GM19035 (cell line): ENCODE measurements at regions not wholly inside any gene's neighbourhood (a gene's known extent, or its start where the extent isn't known, plus 50 kb on each side); places are given as distances from the start of the nearest gene placed in this dataset.

Experiments
- ATAC-seq: cut with Tn5 transposase; IDR thresholded peaks from one replicate; pipeline ENCODE4 v1.9.1; 2021; ENCODE audit not compliant: unreplicated experiment

- no peak for ATAC-seq
These were observed 471.3 kb upstream of the GOT2 start for GRCh38 chr16:59205403-59205802.

GRCh38 chr16:59204589-59204988 lies 470.5 kb upstream of the GOT2 start:
- no peak for ATAC-seq

GRCh38 chr16:59202233-59202862 lies 468.2 kb upstream of the GOT2 start:
- ATAC-seq: no peak

- ATAC-seq: no peak
These were observed 467.7 kb upstream of the GOT2 start for GRCh38 chr16:59201821-59202220.

GRCh38 chr16:59201160-59201559 lies 467.0 kb upstream of the GOT2 start:
- ATAC-seq: no peak

- ATAC-seq: no peak
These were observed 464.4 kb upstream of the GOT2 start for GRCh38 chr16:59198487-59198886.

GRCh38 chr16:59195242-59195641 lies 461.1 kb upstream of the GOT2 start:
- ATAC-seq: no peak

- no peak for ATAC-seq
These were observed 459.5 kb upstream of the GOT2 start for GRCh38 chr16:59193637-59194036.

- no peak for ATAC-seq
These were observed 458.6 kb upstream of the GOT2 start for GRCh38 chr16:59192551-59193199.

GRCh38 chr16:59190731-59191130 lies 456.6 kb upstream of the GOT2 start:
- ATAC-seq: no peak

- no peak for ATAC-seq
These were observed 453.9 kb upstream of the GOT2 start for GRCh38 chr16:59188029-59188428.

GRCh38 chr16:59181821-59182420 lies 447.8 kb upstream of the GOT2 start:
- no peak for ATAC-seq

GRCh38 chr16:59180083-59180476 lies 446.0 kb upstream of the GOT2 start:
- no peak for ATAC-seq

- ATAC-seq: no peak
These were observed 445.4 kb upstream of the GOT2 start for GRCh38 chr16:59179446-59180082.

- ATAC-seq: no peak
These were observed 439.3 kb upstream of the GOT2 start for GRCh38 chr16:59173408-59173831.

GRCh38 chr16:59170099-59170712 lies 436.1 kb upstream of the GOT2 start:
- no peak for ATAC-seq

- ATAC-seq: no peak
These were observed 435.1 kb upstream of the GOT2 start for GRCh38 chr16:59169168-59169567.

GRCh38 chr16:59168461-59169114 lies 434.5 kb upstream of the GOT2 start:
- no peak for ATAC-seq

- no peak for ATAC-seq
These were observed 430.3 kb upstream of the GOT2 start for GRCh38 chr16:59164461-59164860.

- ATAC-seq: no peak
These were observed 429.4 kb upstream of the GOT2 start for GRCh38 chr16:59163371-59164055.
